ENCODE measurements at regions not wholly inside any gene's neighbourhood (a gene's known extent, or its start where the extent isn't known, plus 50 kb on each side); places are given as distances from the start of the nearest gene placed in this dataset.
A peak's percentile ranks its signal among the peaks of the same experiment; 100 is the strongest.

DNA sequence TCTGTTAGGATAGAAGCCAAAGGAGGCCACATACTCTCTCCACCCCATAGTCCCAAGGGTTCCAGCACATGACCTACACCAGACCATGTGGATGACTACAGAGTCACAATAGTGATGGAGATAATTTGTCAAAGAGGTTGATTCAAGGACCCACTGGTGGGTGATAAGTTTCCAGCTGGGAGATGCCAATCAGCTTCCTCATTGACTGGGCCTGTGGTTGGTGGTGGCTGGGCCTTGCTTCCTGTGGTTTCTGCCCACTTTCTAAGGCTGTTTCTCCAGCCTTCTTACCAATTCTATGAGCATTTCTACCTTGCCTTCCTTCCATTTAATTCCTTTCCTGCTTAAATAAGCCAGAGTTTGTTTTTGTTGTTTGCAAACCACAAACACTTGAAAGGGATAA lies 95.5 kb upstream of the CPEB2 start:
- TF ChIP-seq, protein P1, sequence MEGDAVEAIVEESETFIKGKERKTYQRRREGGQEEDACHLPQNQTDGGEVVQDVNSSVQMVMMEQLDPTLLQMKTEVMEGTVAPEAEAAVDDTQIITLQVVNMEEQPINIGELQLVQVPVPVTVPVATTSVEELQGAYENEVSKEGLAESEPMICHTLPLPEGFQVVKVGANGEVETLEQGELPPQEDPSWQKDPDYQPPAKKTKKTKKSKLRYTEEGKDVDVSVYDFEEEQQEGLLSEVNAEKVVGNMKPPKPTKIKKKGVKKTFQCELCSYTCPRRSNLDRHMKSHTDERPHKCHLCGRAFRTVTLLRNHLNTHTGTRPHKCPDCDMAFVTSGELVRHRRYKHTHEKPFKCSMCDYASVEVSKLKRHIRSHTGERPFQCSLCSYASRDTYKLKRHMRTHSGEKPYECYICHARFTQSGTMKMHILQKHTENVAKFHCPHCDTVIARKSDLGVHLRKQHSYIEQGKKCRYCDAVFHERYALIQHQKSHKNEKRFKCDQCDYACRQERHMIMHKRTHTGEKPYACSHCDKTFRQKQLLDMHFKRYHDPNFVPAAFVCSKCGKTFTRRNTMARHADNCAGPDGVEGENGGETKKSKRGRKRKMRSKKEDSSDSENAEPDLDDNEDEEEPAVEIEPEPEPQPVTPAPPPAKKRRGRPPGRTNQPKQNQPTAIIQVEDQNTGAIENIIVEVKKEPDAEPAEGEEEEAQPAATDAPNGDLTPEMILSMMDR (IDR thresholded peaks at IDR 0.05; ENCODE audit: low read depth, low read length, missing control alignments), result no peak
- no peak overlapping the region for H3K4me3 ChIP-seq (ENCODE audit: low read depth, low read length)
- DNase-seq (ENCODE audit: low read depth), result no peak

DNA sequence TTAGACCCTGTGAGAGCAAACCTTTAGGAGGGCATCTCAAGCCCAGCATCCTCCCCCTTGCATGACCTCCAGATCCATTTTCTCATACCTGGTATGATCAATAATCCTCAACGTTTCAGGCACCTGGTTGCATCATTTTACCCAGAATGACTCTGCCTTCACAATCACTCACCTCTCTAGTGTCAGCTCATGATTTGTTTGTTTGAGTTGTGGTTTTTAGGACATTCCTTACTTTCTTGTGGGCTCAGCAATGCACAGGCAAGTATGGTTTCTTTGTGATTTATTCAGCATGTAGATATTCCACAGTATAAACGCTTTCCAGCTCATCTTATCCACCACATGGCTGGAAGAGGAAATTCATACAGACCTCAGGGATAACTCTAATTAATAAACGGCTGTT lies 93.6 kb upstream of the CPEB2 start:
- H3K4me3 ChIP-seq (ENCODE audit: low read depth, low read length), result no peak overlapping the region
- TF ChIP-seq, protein P1 (IDR thresholded peaks at IDR 0.05; ENCODE audit: low read depth, low read length, missing control alignments), result no peak
- DNase-seq (ENCODE audit: low read depth), result no peak

DNA sequence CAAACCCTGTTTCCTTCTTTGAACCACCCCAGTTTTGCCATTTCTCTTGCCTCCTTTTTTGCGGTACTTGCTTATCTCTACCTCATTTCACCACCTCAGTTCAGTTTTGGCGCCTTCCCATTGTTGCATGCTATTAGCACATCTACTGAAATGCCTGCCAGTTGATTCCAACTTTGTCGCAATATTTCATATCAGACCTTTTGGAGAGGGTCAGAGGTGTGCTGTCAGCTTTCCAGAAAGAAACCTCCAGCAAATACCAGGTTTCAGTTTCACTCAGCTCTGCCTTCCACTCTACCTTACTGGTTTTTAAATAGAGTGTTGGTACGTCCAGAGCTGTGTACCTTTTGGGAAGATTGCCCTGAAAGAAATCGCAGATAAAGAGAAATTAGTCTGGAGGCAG lies 91.9 kb upstream of the CPEB2 start:
- TF ChIP-seq, protein P1 (IDR thresholded peaks at IDR 0.05; ENCODE audit: low read depth, low read length, missing control alignments), result no peak
- H3K4me3 ChIP-seq (ENCODE audit: low read depth, low read length), result no peak overlapping the region

DNA sequence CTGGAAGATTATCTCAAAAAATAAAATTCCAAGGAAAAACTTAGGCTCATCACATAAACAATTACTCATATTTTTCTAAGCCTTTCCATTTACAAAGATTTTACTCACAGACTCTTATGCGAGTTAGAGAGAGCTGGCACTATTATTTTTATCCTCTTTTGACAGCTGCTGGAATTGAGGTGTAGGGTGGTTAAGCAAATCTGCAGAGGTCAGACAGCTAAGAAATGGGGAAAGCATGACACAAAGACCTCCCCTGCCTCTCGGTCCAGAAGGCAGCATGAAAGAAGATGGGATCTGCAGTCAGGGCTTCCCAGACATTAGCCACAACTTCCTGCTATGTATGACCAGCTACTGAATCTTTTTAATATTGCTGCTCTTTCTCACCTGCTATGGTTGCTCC lies 89.9 kb upstream of the CPEB2 start:
- no peak for DNase-seq (ENCODE audit: low read depth)
- H3K4me3 ChIP-seq (ENCODE audit: low read depth, low read length), result no peak overlapping the region
- TF ChIP-seq, protein P1 (IDR thresholded peaks at IDR 0.05; ENCODE audit: low read depth, low read length, missing control alignments), result no peak

More for the DNA sequence above, 91.9 kb upstream of the CPEB2 start:
- DNase-seq (ENCODE audit: low read depth), result no peak

DNA sequence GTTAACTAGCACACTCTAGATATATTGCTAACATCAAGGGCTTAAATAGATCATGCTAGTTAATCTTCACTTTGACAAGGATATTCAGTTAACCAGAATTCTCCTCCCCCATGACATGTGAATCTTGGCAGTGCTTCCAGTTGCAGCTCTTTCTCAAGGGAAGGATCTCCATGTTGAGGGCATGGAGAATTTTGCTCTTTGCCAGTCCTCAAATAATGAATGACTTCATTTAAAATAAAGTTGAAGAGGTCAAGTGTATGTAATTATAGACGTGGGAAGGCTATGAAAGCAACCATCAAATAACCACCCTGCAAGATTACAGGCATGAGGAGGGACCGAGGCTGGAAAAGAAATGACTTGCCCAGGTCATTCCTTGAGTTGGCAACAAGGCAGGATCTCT lies 87.3 kb upstream of the CPEB2 start:
- no peak for DNase-seq (ENCODE audit: low read depth)
- TF ChIP-seq, protein P1 (IDR thresholded peaks at IDR 0.05; ENCODE audit: low read depth, low read length, missing control alignments), result no peak
- no peak overlapping the region for H3K4me3 ChIP-seq (ENCODE audit: low read depth, low read length)

DNA sequence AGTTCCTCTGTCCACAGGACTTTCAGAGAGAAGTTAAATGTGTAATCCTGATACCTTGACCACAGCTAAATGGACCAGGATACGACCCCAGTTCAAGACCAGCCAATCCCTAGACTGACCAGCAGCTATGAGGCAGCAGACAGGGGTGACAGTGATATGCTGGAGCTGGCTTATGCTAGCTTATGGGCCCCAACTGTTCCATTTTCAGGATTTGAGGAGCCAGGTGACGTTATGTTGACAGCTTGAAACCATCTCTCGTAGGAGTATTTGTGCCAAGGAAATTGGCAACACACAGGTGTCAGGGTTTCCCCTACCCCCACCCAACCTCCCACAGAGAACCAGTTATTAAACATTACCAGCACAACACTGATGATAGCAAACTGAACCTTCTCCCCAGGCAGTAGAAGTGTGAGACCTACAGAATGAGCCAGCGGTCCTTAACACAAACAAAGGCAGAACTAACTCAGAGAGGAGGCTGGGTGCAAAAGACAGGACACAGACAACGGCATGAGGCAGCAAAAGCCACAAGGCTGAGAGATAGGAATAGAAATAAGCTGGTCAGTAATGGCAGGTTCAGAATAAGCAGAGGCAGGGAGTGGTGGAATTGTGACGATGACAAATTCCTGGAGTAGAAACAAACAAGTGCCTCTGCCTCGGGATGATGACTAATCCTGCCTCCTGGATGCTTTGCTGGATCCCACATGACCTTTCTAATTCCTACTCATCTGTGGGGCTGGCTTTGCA lies 85.6 kb upstream of the CPEB2 start:
- DNase-seq (ENCODE audit: low read depth), result peak; percentile 3
- H3K4me3 ChIP-seq (ENCODE audit: low read depth, low read length), result no peak overlapping the region
- TF ChIP-seq, protein P1 (IDR thresholded peaks at IDR 0.05; ENCODE audit: low read depth, low read length, missing control alignments), result no peak

DNA sequence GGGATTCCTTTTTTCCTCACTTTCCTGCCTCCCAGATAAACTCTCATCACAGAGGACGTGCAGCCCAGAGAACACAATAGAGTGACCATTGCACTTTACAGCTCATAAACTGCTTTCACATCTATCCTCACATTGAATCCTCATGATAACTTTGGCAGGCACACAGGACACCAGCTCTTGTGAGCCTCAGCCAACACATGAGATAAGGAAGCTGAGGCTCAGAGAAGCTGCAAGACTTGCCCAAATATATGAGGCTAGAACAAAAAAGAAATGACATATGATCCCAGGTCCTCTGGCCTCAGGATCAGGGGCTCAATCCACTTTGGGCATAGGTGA lies 85.0 kb upstream of the CPEB2 start:
- no peak for DNase-seq (ENCODE audit: low read depth)
- no peak overlapping the region for H3K4me3 ChIP-seq (ENCODE audit: low read depth, low read length)
- TF ChIP-seq, protein P1 (IDR thresholded peaks at IDR 0.05; ENCODE audit: low read depth, low read length, missing control alignments), result no peak

Measured in GM12864 (cell line).